HEK293 (cell line): ENCODE measurements at regions not wholly inside any gene's neighbourhood (a gene's known extent, or its start where the extent isn't known, plus 50 kb on each side); places are given as distances from the start of the nearest gene placed in this dataset.

ENCODE experiments used
- CTCF ChIA-PET: fragments of 350-600 bp; formaldehyde crosslinking; extraction: SDS; loops from one replicate; lab custom pipeline; 2021; ENCODE audit warnings: antibody characterized with exemption; lab: Yijun Ruan, JAX
- POLR2A ChIA-PET: fragments of 300-600 bp; formaldehyde crosslinking; extraction: SDS; loops from one replicate; lab custom pipeline; 2020; ENCODE audit warnings: antibody characterized with exemption, inconsistent platforms; lab: Yijun Ruan, JAX
- H3K27ac ChIP-seq: fragments of 200-500 bp; sonication (Bioruptor generic); 2 replicates; pipeline ENCODE4 v1.5.1; 2014; ENCODE audit warnings: low read depth, low read length, control low read depth, inconsistent platforms; ENCODE audit errors: extremely low read depth
- H3K36me3 ChIP-seq, 2 experiments: fragments of 200-500 bp in 1 of 2; sonication (Bioruptor generic) in 1 of 2; 1 replicate in 1 of 2; 2 replicates in 1 of 2; pipeline ENCODE4 v1.5.1; 2014 to 2017; ENCODE audit warnings: inconsistent platforms in 2 of 2, low read length in 2 of 2; ENCODE audit not compliant: control insufficient read depth in 2 of 2, insufficient read depth in 1 of 2
- H3K4me1 ChIP-seq: fragments of 200-500 bp; sonication (Bioruptor generic); 2 replicates; pipeline ENCODE4 v1.5.1; 2014; ENCODE audit warnings: mild to moderate bottlenecking, low read length, inconsistent platforms; ENCODE audit not compliant: control insufficient read depth, insufficient read depth
- H3K4me3 ChIP-seq: 2 replicates; pipeline ENCODE4 v1.5.1; 2011; ENCODE audit warnings: low read depth, mild to moderate bottlenecking, control low read depth, low read length, moderate library complexity
- H3K9me3 ChIP-seq: fragments of 200-500 bp; sonication (Bioruptor generic); 2 replicates; pipeline ENCODE4 v1.5.1; 2014; ENCODE audit warnings: low read depth, low read length, inconsistent platforms; ENCODE audit not compliant: control insufficient read depth, insufficient read depth
- GLI2 ChIP-seq: fragments of 450-650 bp; formaldehyde crosslinking; IDR thresholded peaks from 2 replicates; pipeline ENCODE4; 2017; ENCODE audit warnings: missing biosample characterization, missing genetic modification characterization, low read depth, borderline replicate concordance
- IKZF3 ChIP-seq: fragments of 450-650 bp; IDR thresholded peaks from 2 replicates; pipeline ENCODE4 v1.5.0; 2018; ENCODE audit warnings: missing biosample characterization, mild to moderate bottlenecking, missing genetic modification characterization, moderate library complexity
- KLF8 ChIP-seq: fragments of 450-650 bp; formaldehyde crosslinking; IDR thresholded peaks from 2 replicates; pipeline ENCODE4 v1.5.1; 2016; ENCODE audit warnings: missing biosample characterization, missing genetic modification characterization
- OVOL3 ChIP-seq: fragments of 450-650 bp; formaldehyde crosslinking; IDR thresholded peaks from 2 replicates; pipeline ENCODE4 v1.5.1; 2016; ENCODE audit warnings: missing biosample characterization, missing genetic modification characterization
- SP3 ChIP-seq: fragments of 450-650 bp; formaldehyde crosslinking; IDR thresholded peaks from 2 replicates; pipeline ENCODE4 v1.5.1; 2016; ENCODE audit warnings: missing biosample characterization, missing genetic modification characterization
- ZBTB11 ChIP-seq: fragments of 450-650 bp; formaldehyde crosslinking; conservative IDR thresholded peaks from 2 replicates; pipeline ENCODE4 v1.5.1; 2016; ENCODE audit warnings: low read depth, missing biosample characterization, missing genetic modification characterization
- ZBTB26 ChIP-seq: fragments of 450-650 bp; formaldehyde crosslinking; optimal IDR thresholded peaks from 2 replicates; pipeline ENCODE3; 2016; ENCODE audit warnings: missing biosample characterization, mild to moderate bottlenecking, missing genetic modification characterization
- ZFP3 ChIP-seq: fragments of 450-650 bp; formaldehyde crosslinking; IDR thresholded peaks from 2 replicates; pipeline ENCODE4 v1.5.1; 2016; ENCODE audit warnings: low read depth, missing biosample characterization, missing genetic modification characterization
- ZNF138 ChIP-seq: fragments of 450-650 bp; formaldehyde crosslinking; IDR thresholded peaks from 2 replicates; pipeline ENCODE4 v1.5.1; 2016; ENCODE audit warnings: missing biosample characterization, missing genetic modification characterization, borderline replicate concordance
- ZNF146 ChIP-seq: fragments of 450-650 bp; formaldehyde crosslinking; IDR thresholded peaks from 2 replicates; pipeline ENCODE4 v1.5.1; 2016; ENCODE audit warnings: missing biosample characterization, missing genetic modification characterization
- ZNF2 ChIP-seq: fragments of 450-650 bp; formaldehyde crosslinking; IDR thresholded peaks from 2 replicates; pipeline ENCODE4 v1.5.1; 2016; ENCODE audit warnings: missing biosample characterization, missing genetic modification characterization
- ZNF558 ChIP-seq: fragments of 450-650 bp; formaldehyde crosslinking; IDR thresholded peaks from 2 replicates; pipeline ENCODE4 v1.5.1; 2016; ENCODE audit warnings: missing biosample characterization, missing genetic modification characterization
- ZNF596 ChIP-seq: fragments of 450-650 bp; IDR thresholded peaks from 2 replicates; pipeline ENCODE4 v1.5.0; 2018; ENCODE audit warnings: missing biosample characterization, mild to moderate bottlenecking, missing genetic modification characterization, moderate library complexity
- ZNF610 ChIP-seq: fragments of 450-650 bp; formaldehyde crosslinking; IDR thresholded peaks from 2 replicates; pipeline ENCODE4 v1.5.1; 2016; ENCODE audit warnings: missing biosample characterization, missing genetic modification characterization, borderline replicate concordance
- ZNF654 ChIP-seq: fragments of 450-650 bp; formaldehyde crosslinking; IDR thresholded peaks from 2 replicates; pipeline ENCODE4 v1.5.1; 2016; ENCODE audit warnings: low read depth, missing biosample characterization, missing genetic modification characterization
- ZNF677 ChIP-seq: fragments of 450-650 bp; IDR thresholded peaks from 2 replicates; pipeline ENCODE4 v1.5.0; 2018; ENCODE audit warnings: missing biosample characterization, mild to moderate bottlenecking, missing genetic modification characterization, moderate library complexity
- ZNF785 ChIP-seq: fragments of 450-650 bp; formaldehyde crosslinking; IDR thresholded peaks from 2 replicates; pipeline ENCODE4 v1.5.1; 2016; ENCODE audit warnings: missing biosample characterization, missing genetic modification characterization
- ZNF830 ChIP-seq: fragments of 450-650 bp; IDR thresholded peaks from 2 replicates; pipeline ENCODE4 v1.5.0; 2018; ENCODE audit warnings: missing biosample characterization, missing genetic modification characterization, low read depth, mild to moderate bottlenecking, moderate library complexity
- TF ChIP-seq, protein P1 (sequence below): fragments of 450-650 bp; formaldehyde crosslinking; IDR thresholded peaks from 2 replicates; pipeline ENCODE4 v1.5.1; 2016; ENCODE audit warnings: missing biosample characterization, missing genetic modification characterization
- TF ChIP-seq, protein P2 (sequence below): fragments of 450-650 bp; formaldehyde crosslinking; IDR thresholded peaks from 2 replicates; pipeline ENCODE4 v1.5.1; 2016; ENCODE audit warnings: missing biosample characterization, missing genetic modification characterization
- TF ChIP-seq, protein P3 (sequence below): fragments of 450-650 bp; formaldehyde crosslinking; IDR thresholded peaks from 2 replicates; pipeline ENCODE4 v1.5.0; 2017; ENCODE audit warnings: missing biosample characterization, missing genetic modification characterization, borderline replicate concordance

- TF ChIP-seq IKZF3 (tag by site-specific recombination) (no peak), ZNF830 (no peak), ZBTB26 (no peak), ZNF677 (tag by site-specific recombination) (no peak), SP3 (no peak), ZNF610 (tag by site-specific recombination) (no peak), ZNF785 (tag by site-specific recombination) (no peak), ZBTB11 (tag by site-specific recombination) (no peak)
- TF ChIP-seq, protein P1, sequence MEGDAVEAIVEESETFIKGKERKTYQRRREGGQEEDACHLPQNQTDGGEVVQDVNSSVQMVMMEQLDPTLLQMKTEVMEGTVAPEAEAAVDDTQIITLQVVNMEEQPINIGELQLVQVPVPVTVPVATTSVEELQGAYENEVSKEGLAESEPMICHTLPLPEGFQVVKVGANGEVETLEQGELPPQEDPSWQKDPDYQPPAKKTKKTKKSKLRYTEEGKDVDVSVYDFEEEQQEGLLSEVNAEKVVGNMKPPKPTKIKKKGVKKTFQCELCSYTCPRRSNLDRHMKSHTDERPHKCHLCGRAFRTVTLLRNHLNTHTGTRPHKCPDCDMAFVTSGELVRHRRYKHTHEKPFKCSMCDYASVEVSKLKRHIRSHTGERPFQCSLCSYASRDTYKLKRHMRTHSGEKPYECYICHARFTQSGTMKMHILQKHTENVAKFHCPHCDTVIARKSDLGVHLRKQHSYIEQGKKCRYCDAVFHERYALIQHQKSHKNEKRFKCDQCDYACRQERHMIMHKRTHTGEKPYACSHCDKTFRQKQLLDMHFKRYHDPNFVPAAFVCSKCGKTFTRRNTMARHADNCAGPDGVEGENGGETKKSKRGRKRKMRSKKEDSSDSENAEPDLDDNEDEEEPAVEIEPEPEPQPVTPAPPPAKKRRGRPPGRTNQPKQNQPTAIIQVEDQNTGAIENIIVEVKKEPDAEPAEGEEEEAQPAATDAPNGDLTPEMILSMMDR (tag by site-specific recombination): no peak
- TF ChIP-seq, protein P2, sequence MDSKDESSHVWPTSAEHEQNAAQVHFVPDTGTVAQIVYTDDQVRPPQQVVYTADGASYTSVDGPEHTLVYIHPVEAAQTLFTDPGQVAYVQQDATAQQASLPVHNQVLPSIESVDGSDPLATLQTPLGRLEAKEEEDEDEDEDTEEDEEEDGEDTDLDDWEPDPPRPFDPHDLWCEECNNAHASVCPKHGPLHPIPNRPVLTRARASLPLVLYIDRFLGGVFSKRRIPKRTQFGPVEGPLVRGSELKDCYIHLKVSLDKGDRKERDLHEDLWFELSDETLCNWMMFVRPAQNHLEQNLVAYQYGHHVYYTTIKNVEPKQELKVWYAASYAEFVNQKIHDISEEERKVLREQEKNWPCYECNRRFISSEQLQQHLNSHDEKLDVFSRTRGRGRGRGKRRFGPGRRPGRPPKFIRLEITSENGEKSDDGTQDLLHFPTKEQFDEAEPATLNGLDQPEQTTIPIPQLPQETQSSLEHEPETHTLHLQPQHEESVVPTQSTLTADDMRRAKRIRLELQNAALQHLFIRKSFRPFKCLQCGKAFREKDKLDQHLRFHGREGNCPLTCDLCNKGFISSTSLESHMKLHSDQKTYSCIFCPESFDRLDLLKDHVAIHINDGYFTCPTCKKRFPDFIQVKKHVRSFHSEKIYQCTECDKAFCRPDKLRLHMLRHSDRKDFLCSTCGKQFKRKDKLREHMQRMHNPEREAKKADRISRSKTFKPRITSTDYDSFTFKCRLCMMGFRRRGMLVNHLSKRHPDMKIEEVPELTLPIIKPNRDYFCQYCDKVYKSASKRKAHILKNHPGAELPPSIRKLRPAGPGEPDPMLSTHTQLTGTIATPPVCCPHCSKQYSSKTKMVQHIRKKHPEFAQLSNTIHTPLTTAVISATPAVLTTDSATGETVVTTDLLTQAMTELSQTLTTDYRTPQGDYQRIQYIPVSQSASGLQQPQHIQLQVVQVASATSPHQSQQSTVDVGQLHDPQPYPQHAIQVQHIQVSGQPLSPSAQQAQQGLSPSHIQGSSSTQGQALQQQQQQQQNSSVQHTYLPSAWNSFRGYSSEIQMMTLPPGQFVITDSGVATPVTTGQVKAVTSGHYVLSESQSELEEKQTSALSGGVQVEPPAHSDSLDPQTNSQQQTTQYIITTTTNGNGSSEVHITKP (tag by site-specific recombination): no peak
- Histone ChIP-seq H3K9me3 (no peaks in the 10 kb centered on the region), H3K4me3 (no peak overlapping the region), H3K27ac (no peak overlapping the region), H3K4me1 (no peaks in the 10 kb centered on the region), H3K36me3 (no peaks in the 10 kb centered on the region)
- ChIA-PET CTCF (interaction anchor here (0.6 to 1.1 kb wide), 2 partner anchors 52 to 466 kb away, joined by 3 read pairs; no protein-coding TSS in a partner anchor), POLR2A (no interaction called here)
Observed at GRCh38 chr12:91434081-91434480, 251.5 kb upstream of the DCN start.

DNA sequence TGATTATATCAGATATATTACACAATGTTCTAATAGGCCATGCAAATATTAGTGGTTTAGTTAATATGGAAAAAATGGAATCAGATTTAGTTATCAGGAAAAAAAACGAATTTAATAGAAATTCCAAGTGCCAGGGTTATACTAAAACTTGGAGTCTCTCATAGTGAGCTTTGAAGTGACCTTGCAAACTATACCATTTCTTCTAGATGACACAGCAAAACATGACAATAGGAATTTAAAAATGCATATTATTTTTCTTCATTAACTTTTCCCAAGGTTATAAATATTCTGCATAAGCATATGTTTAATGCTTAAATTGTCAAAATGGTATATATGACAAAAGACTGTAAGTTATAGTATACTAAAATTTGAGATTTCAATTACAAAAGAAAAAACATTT is 250.1 kb upstream of the DCN start:
- CTCF ChIA-PET: interaction anchor here (1.1 kb wide), 1 partner anchor 51 kb away, joined by 3 read pairs; no protein-coding TSS in a partner anchor
- TF ChIP-seq ZNF558 (tag by site-specific recombination): no peak
- no peak for TF ChIP-seq ZNF596 (tag by site-specific recombination)
- TF ChIP-seq ZNF146 (tag by site-specific recombination): no peak
- TF ChIP-seq ZNF2 (tag by site-specific recombination): no peak
- TF ChIP-seq ZNF138 (tag by site-specific recombination): no peak
- no peak for TF ChIP-seq KLF8
- TF ChIP-seq ZNF654: no peak
- TF ChIP-seq, protein P3, sequence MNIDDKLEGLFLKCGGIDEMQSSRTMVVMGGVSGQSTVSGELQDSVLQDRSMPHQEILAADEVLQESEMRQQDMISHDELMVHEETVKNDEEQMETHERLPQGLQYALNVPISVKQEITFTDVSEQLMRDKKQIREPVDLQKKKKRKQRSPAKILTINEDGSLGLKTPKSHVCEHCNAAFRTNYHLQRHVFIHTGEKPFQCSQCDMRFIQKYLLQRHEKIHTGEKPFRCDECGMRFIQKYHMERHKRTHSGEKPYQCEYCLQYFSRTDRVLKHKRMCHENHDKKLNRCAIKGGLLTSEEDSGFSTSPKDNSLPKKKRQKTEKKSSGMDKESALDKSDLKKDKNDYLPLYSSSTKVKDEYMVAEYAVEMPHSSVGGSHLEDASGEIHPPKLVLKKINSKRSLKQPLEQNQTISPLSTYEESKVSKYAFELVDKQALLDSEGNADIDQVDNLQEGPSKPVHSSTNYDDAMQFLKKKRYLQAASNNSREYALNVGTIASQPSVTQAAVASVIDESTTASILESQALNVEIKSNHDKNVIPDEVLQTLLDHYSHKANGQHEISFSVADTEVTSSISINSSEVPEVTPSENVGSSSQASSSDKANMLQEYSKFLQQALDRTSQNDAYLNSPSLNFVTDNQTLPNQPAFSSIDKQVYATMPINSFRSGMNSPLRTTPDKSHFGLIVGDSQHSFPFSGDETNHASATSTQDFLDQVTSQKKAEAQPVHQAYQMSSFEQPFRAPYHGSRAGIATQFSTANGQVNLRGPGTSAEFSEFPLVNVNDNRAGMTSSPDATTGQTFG: no peak
- TF ChIP-seq ZFP3 (tag by site-specific recombination): no peak
- no peak for TF ChIP-seq GLI2 (tag by site-specific recombination)
- no peak for TF ChIP-seq OVOL3 (tag by site-specific recombination)
- TF ChIP-seq, all 188 proteins: peak for 0
- no peak overlapping the region for H3K4me3 ChIP-seq
- H3K4me1 ChIP-seq: no peaks in the 10 kb centered on the region
- H3K36me3 ChIP-seq: no peaks in the 10 kb centered on the region
- H3K27ac ChIP-seq: no peak overlapping the region
- POLR2A ChIA-PET: no interaction called here
- no peaks in the 10 kb centered on the region for H3K9me3 ChIP-seq
